Right atrium auricular region (tissue), 2 donors: ENCODE measurements at regions not wholly inside any gene's neighbourhood (a gene's known extent, or its start where the extent isn't known, plus 50 kb on each side); places are given as distances from the start of the nearest gene placed in this dataset.

Experiments
- DNase-seq: peaks from one replicate; pipeline ENCODE4 v3.0.0-alpha.2; 2019; ENCODE audit warnings: low spot score
- H3K27ac ChIP-seq, 2 donors: fragments of 200-600 bp; sonication (generic); 1 replicate in 1 of 2; 2 replicates in 1 of 2; pipeline ENCODE4 v1.5.1; 2016 to 2019
- H3K27me3 ChIP-seq, 2 donors: fragments of 200-600 bp; sonication (generic); one replicate each; pipeline versions ENCODE4 v1.5.1 to v1.6.0; 2017 to 2019
- H3K36me3 ChIP-seq: fragments of 200-600 bp; sonication (generic); one replicate; pipeline ENCODE4 v1.5.1; 2016
- H3K4me1 ChIP-seq, 2 donors: fragments of 200-600 bp; sonication (generic); one replicate each; pipeline versions ENCODE4 v1.5.1 to v1.6.0; 2017 to 2019
- H3K4me3 ChIP-seq, 2 donors: fragments of 200-600 bp; sonication (generic); 1 replicate in 1 of 2; 2 replicates in 1 of 2; pipeline ENCODE4 v1.5.1; 2017 to 2019; ENCODE audit warnings: mild to moderate bottlenecking in 1 of 2, moderate library complexity in 1 of 2
- H3K9me3 ChIP-seq, 2 donors: fragments of 200-600 bp; sonication (generic); one replicate each; pipeline ENCODE4 v1.5.1; 2019
- CTCF ChIP-seq, 2 donors: fragments of 200-600 bp; sonication (generic); IDR thresholded peaks; one replicate each; pipeline ENCODE4 v1.5.1; 2019; ENCODE audit warnings: antibody characterized with exemption in 2 of 2

GRCh38 chr16:35626041-35626440, 2166.6 kb downstream of the TP53TG3F start:
- Histone ChIP-seq H3K36me3 (no peaks in the 10 kb centered on the region), H3K9me3 (no peaks in the 10 kb centered on the region), H3K27ac (no peak overlapping the region), H3K27me3 (no peaks in the 10 kb centered on the region), H3K4me1 (no peaks in the 10 kb centered on the region), H3K4me3 (no peak overlapping the region)
- DNase-seq: no peak
- TF ChIP-seq CTCF (IDR thresholded peaks at IDR 0.05): no peak

GRCh38 chr16:35628976-35629375, 2169.6 kb downstream of the TP53TG3F start:
- Histone ChIP-seq H3K36me3 (no peaks in the 10 kb centered on the region), H3K4me1 (no peaks in the 10 kb centered on the region), H3K9me3 (no peaks in the 10 kb centered on the region), H3K4me3 (no peak overlapping the region), H3K27ac (no peak overlapping the region), H3K27me3 (no peaks in the 10 kb centered on the region)
- DNase-seq: no peak
- no peak for TF ChIP-seq CTCF (IDR thresholded peaks at IDR 0.05)

GRCh38 chr16:35631261-35631945, 2172.0 kb downstream of the TP53TG3F start:
- TF ChIP-seq CTCF (IDR thresholded peaks at IDR 0.05): no peak
- no peak for DNase-seq
- H3K4me3 ChIP-seq: no peak overlapping the region

GRCh38 chr16:35636480-35637230, 2177.2 kb downstream of the TP53TG3F start:
- DNase-seq: no peak

More at GRCh38 chr16:35631261-35631945, 2172.0 kb downstream of the TP53TG3F start:
- Histone ChIP-seq H3K9me3 (no peaks in the 10 kb centered on the region), H3K36me3 (no peaks in the 10 kb centered on the region), H3K27me3 (no peaks in the 10 kb centered on the region), H3K4me1 (no peaks in the 10 kb centered on the region), H3K27ac (no peak overlapping the region)

GRCh38 chr16:35637683-35638082, 2178.3 kb downstream of the TP53TG3F start:
- Histone ChIP-seq H3K9me3 (no peaks in the 10 kb centered on the region), H3K36me3 (no peaks in the 10 kb centered on the region), H3K27ac (no peak overlapping the region), H3K4me3 (no peak overlapping the region), H3K27me3 (no peaks in the 10 kb centered on the region), H3K4me1 (no peaks in the 10 kb centered on the region)
- TF ChIP-seq CTCF (IDR thresholded peaks at IDR 0.05): no peak
- DNase-seq: no peak

More at GRCh38 chr16:35636480-35637230, 2177.2 kb downstream of the TP53TG3F start:
- Histone ChIP-seq H3K27me3 (no peaks in the 10 kb centered on the region), H3K4me3 (no peak overlapping the region), H3K4me1 (no peaks in the 10 kb centered on the region), H3K9me3 (no peaks in the 10 kb centered on the region), H3K36me3 (no peaks in the 10 kb centered on the region), H3K27ac (no peak overlapping the region)
- no peak for TF ChIP-seq CTCF (IDR thresholded peaks at IDR 0.05)
